ENCODE measurements at regions not wholly inside any gene's neighbourhood (a gene's known extent, or its start where the extent isn't known, plus 50 kb on each side); places are given as distances from the start of the nearest gene placed in this dataset.

- Histone ChIP-seq H3K27me3 (ENCODE audit: control insufficient read depth in 4 of 4, insufficient read depth in 4 of 4, low read length in 3 of 4) (no peaks in the 10 kb centered on the region), H3K36me3 (ENCODE audit: control insufficient read depth in 4 of 4, insufficient read depth in 3 of 4, low read depth in 1 of 4, low read length in 3 of 4) (no peaks in the 10 kb centered on the region), H3K9me3 (ENCODE audit: control insufficient read depth in 4 of 4, low read length in 3 of 4) (peaks cover 0 to 4% (median 1%) of the 10 kb centered on the region in 4 donors), H3K4me3 (ENCODE audit: low read depth in 1 of 3, low read length in 3 of 3) (no peak overlapping the region), H3K4me1 (ENCODE audit: control insufficient read depth in 4 of 4, insufficient read depth in 4 of 4, low read length in 3 of 4) (peaks cover 6 to 14% (median 9%) of the 10 kb centered on the region in 4 donors), H3K9ac (ENCODE audit: low read depth in 1 of 2, low read length in 2 of 2) (no peak overlapping the region), H3K27ac (ENCODE audit: low read depth in 1 of 2, low read length in 2 of 2) (no peak overlapping the region)
- no peak for DNase-seq (ENCODE audit: low spot score)
- WGBS: 90% methylated on average over 2 of the region's 2 CpGs
- TF ChIP-seq JUND (IDR thresholded peaks at IDR 0.05) (no peak), ATF3 (IDR thresholded peaks at IDR 0.05) (no peak), RXRA (IDR thresholded peaks at IDR 0.05) (no peak)
Observed at GRCh38 chr15:79632457-79632856, 200.3 kb downstream of the MINAR1 start.

- H3K9me3 ChIP-seq (ENCODE audit: control insufficient read depth in 4 of 4, low read length in 3 of 4): peaks cover 0 to 4% (median 1%) of the 10 kb centered on the region in 4 donors
- H3K4me3 ChIP-seq (ENCODE audit: low read depth in 1 of 3, low read length in 3 of 3): no peak overlapping the region
- peak overlapping the region; percentile 27 to 65 for H3K27ac ChIP-seq (ENCODE audit: low read depth in 1 of 2, low read length in 2 of 2)
- peak; percentile 50 for DNase-seq (ENCODE audit: low spot score)
- TF ChIP-seq REST (IDR thresholded peaks at IDR 0.05) (peak; percentile 90), NR2F2 (IDR thresholded peaks at IDR 0.05) (no peak), HNF4A (conservative IDR thresholded peaks at IDR 0.05) (peak; percentile 87 to 88), HNF4G (IDR thresholded peaks at IDR 0.05) (peak; percentile 44), ATF3 (IDR thresholded peaks at IDR 0.05) (no peak), ZBTB33 (IDR thresholded peaks at IDR 0.05) (no peak), SP1 (IDR thresholded peaks at IDR 0.05) (peak; percentile 96), RAD21 (IDR thresholded peaks at IDR 0.05) (peak; percentile 53 to 54), RXRA (IDR thresholded peaks at IDR 0.05) (peak; percentile 85), MAX (IDR thresholded peaks at IDR 0.05) (no peak), YY1 (IDR thresholded peaks at IDR 0.05) (peak; percentile 31), FOXA2 (IDR thresholded peaks at IDR 0.05) (peak; percentile 84), TAF1 (conservative IDR thresholded peaks at IDR 0.05) (no peak), EGR1 (IDR thresholded peaks at IDR 0.05; ENCODE audit: low read depth in 2 of 2) (no peak), FOXA1 (IDR thresholded peaks at IDR 0.05) (peak; percentile 76), CTCF (IDR thresholded peaks at IDR 0.05; ENCODE audit: low read depth, low read length, missing input control) (no peak), GABPA (IDR thresholded peaks at IDR 0.05 in 1 of 2, conservative IDR thresholded peaks at IDR 0.05 in 1 of 2) (no peak), JUND (IDR thresholded peaks at IDR 0.05) (peak; percentile 53 to 60)
- WGBS: 32% methylated on average over 3 of the region's 3 CpGs
- H3K4me1 ChIP-seq (ENCODE audit: control insufficient read depth in 4 of 4, insufficient read depth in 4 of 4, low read length in 3 of 4): peaks cover 6 to 14% (median 9%) of the 10 kb centered on the region in 4 donors
- no peaks in the 10 kb centered on the region for H3K27me3 ChIP-seq (ENCODE audit: control insufficient read depth in 4 of 4, insufficient read depth in 4 of 4, low read length in 3 of 4)
- H3K9ac ChIP-seq (ENCODE audit: low read depth in 1 of 2, low read length in 2 of 2): no peak overlapping the region
- no peaks in the 10 kb centered on the region for H3K36me3 ChIP-seq (ENCODE audit: control insufficient read depth in 4 of 4, insufficient read depth in 3 of 4, low read depth in 1 of 4, low read length in 3 of 4)
Observed at GRCh38 chr15:79635149-79635771, 203.1 kb downstream of the MINAR1 start.

All from liver (tissue), 8 donors.